Stimulated activated CD4-positive, alpha-beta T cell treated with anti-CD3 and anti-CD28 coated beads, Interleukin-15, amount 100 ng/mL, for 1 hour (primary cell): ENCODE measurements at regions not wholly inside any gene's neighbourhood (a gene's known extent, or its start where the extent isn't known, plus 50 kb on each side); places are given as distances from the start of the nearest gene placed in this dataset.
"Not testable (repeated sequence)": the region's sequence is repeated elsewhere in the genome, so short reads cannot be mapped to it uniquely, and the experiment has no call there.

Experiments used
- DNase-seq, 2 donors: peaks; one replicate each; pipeline ENCODE4 v3.0.0-alpha.2; 2020; ENCODE audit warnings: low read depth in 1 of 2, low spot score in 1 of 2

GRCh38 chr6:103405321-103405720, 1454.4 kb downstream of the HACE1 start:
- no peak for DNase-seq

DNA sequence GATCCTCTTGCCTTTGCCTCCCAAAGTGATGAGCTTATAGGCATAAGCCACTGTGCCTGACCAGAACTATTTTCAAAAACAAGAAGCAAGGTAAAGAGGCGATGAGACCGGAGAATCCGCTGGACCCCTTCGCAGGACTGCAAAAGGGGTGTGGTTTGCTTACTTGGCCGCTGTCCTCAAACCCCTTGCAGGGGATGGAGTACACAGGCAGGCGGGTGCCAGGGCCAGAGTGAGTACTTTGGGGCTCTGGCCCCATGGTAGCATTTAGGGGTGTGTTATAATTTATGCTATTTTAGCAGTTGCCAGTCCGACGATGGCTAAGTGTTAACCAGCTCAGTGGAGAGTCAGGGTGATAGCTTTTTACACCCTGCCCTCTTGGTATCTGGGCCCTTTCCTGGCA, 1454.9 kb downstream of the HACE1 start:
- DNase-seq: no peak

GRCh38 chr6:103396768-103397167, 1463.0 kb downstream of the HACE1 start:
- DNase-seq: no peak

DNA sequence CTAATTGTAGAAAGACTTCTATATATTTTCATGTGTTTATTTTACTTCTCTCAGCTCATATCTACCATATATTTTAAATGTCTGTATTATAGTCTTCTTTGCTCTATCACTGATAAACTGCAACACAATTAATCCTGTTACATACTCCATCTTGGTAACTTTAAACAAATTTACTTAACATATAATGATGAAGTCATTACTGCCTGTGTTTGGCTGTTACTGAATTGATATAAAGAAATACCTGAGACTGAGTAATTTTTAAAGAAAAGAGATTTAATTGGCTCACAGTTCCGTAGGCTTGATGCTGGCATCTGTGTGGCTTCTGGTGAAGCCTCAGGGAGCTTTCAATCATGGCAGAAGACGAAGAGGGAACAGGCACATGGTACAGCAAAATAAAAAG, 1480.4 kb downstream of the HACE1 start:
- no peak for DNase-seq

DNA sequence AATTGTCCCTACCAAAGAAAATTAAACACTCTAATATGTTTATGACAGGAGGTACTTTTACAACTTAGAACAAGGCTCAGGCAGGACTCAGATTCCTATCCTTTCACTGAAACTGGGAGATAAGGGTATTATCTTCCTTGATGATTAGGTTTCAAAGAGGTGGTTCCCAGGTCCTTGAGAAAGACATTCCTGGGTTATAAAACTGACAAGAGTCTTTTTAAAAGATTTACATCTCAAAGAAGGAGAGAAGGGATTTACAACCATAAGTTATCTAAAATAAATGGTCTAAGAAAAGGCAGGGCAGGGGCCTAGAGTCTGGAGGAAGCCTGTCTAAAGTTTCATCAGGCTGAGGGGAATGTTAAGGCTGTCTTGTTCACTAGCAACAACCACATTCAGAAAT, 1492.5 kb downstream of the HACE1 start:
- DNase-seq: no peak

DNA sequence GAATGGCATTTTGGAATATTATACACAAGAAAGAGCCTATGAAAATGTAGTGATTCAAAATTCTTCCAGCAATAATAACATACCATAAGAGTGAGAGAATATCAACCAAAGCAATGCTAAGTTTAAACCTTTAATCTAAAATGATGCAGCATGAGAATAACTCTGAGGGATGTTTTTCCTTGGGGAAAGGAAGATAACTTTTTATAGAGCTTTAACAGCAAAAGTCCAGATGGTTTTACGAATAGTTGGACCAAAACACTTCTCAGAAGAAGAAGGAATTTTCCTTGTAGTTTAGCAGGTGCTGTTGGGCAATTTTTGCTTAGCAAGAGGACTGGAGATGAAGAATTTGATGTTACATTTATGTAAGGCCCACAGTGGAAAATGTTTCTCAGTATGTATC, 1503.2 kb downstream of the HACE1 start:
- no peak for DNase-seq

DNA sequence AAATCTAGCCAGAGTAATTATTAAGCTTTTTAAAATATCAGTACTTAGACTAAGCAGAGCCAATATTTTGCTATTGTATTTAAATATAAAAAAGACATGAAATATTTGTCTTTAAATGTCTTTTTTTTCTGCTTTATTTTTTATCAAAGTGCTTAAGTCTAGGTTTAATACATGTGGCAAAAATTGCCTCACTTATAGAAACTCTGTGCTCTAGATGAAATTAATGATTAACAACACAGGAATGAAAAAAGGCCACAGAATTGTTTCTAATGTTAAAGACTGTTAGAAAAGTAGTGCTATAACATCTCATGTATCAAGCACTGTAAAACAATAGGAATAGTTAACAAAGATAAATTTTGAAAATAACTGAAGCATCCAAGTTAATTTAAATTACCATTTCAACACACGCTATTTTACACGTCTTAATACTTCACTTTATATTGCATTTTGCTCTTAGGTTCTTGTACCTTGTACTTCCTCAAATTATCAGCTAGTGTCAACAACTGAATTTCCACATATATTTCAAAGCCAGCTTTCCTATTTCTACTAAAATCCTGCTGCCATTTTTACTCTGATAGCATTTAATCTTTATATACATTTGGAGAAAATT, 1515.1 kb downstream of the HACE1 start:
- DNase-seq: no peak

DNA sequence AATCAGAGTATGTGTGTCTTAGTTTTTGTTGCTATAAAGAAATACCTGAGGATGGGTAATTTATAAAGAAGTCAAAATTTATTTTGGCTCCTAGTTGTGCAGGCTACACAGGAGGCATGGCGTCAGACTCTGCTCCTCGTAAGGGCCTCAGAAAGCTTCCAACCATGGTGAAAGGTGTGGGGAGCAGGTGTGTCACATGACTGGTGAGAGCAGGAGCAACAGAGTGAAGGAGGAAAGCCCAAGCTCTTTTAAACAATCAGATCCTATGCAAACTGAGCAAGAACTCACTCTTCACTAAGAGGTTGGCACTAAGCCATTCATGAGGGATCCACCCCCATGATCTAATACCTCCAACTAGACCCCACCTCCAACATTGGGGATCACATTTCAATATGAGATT, 1524.3 kb downstream of the HACE1 start:
- DNase-seq: no peak

- DNase-seq: no peak
These were observed 1532.7 kb downstream of the HACE1 start for GRCh38 chr6:103326760-103327757.

DNA sequence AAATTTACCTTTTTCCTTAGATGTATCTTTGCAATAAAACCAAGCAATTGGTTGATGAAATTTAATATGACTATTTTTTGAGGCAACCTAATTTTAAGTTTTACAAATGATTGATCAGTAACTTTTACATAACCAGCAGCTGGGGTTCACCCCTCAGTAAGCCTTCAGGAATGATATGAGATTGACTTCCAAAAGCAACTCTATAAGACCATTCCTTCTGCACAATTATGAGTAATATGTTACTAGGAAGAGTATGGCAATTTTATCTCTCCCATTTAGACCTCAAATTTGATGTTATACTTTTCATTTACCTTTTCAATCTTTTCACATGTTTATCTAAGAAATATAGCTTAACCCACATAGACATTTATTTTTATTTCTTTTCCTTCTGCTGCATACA, 1546.3 kb downstream of the HACE1 start:
- no peak for DNase-seq

GRCh38 chr6:103294376-103294775, 1565.3 kb downstream of the HACE1 start:
- DNase-seq: not testable (repeated sequence)

DNA sequence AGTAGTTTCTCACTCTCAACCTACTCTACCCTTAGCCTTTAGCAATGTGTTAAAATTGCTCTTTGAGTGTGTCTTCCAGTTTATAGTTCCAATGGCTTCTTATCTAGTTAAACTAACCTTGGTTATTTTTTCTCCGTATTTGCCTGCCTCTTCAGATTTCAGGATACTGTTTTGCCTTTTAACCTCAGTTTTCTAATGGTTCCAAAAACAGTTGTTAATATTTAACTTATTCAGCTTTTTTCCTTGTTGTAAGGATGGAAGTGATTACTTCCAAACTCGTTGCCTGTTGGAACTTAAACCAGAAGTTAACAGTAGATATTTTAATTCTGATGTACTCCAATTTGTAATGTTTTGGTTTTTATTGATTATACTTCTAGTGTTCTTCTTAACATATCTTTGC, 1574.9 kb downstream of the HACE1 start:
- no peak for DNase-seq

DNA sequence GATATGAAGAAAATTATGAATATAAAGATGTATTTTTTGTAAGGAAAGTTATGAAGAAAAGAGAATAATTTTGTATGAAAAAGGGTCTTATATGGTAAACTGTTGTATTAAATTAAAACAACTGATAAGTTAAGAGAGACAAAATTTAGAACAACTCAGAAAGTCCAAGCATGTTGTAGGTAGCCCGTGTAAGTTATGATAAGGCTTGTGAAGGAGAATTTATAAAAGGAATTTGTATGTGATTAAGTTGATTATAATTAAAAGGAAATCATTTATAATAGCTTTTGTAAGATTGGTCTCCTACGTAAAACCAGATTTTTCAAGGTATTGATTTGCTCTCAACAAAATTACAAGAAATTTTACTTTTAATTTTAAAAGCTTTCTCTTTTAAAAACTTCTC, 1579.3 kb downstream of the HACE1 start:
- no peak for DNase-seq

- DNase-seq: no peak
These were observed 1581.8 kb downstream of the HACE1 start for GRCh38 chr6:103277936-103278335.

GRCh38 chr6:103273048-103273447, 1586.7 kb downstream of the HACE1 start:
- DNase-seq: no peak

DNA sequence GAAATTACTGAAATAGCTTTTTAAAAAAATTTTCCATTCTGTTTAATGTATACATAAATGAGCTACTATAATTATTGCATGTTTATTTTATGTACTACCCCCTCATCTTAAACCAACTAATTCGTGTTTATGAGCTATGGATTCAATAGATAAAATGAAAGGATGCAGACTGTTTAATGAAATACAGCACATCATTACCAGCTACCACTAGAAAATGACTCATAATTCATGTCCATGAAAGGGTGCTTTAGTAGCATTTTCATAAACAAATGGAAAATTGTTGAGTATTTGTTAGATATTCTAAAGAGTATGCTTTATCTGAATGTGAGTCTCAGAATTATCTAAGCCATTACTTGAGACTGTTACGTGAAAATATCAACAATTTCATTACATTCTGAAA, 1590.1 kb downstream of the HACE1 start:
- DNase-seq: no peak

DNA sequence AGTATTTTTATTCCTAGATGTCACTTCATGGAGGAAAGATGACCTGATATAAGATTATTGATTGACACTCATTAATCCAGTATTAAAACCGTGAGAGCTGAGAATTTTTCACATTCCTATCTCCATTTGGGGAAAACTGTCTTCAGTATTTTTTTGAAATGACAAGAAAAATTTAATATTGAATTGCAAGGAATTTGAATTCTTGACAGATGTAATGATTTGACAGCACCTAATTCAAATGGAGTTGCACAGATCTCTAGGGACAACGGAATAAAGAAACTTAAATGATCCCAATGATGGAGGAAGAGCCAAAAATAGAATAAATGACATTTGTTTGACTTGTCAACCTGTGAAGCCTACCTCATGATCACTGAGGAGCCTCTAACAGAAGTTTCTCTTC, 1591.4 kb downstream of the HACE1 start:
- no peak for DNase-seq

- no peak for DNase-seq
These were observed 1595.7 kb downstream of the HACE1 start for GRCh38 chr6:103264020-103264419.

- no peak for DNase-seq
These were observed 1604.6 kb downstream of the HACE1 start for GRCh38 chr6:103255132-103255531.

GRCh38 chr6:103236923-103237322, 1622.8 kb downstream of the HACE1 start:
- DNase-seq: no peak

DNA sequence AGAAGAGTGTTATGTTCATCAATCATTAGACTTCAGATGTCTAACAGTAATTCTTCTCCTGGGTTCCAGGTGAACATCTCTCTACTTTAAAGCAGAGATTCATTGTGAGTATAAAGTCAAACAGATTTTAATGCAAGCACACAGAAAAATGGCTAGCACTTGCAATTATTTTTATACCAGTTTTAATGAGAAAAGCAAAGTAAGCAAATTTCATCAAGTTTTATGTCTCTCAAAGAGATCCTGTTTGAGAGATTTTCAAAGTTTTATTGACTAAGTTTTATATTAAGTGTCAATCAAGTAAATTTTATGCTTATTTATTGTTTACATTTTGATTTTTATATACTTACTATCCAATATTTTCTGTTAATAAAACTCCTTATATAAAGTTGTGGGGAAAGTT, 1628.5 kb downstream of the HACE1 start:
- no peak for DNase-seq

- DNase-seq: no peak
These were observed 1643.9 kb downstream of the HACE1 start for GRCh38 chr6:103215847-103216246.

DNA sequence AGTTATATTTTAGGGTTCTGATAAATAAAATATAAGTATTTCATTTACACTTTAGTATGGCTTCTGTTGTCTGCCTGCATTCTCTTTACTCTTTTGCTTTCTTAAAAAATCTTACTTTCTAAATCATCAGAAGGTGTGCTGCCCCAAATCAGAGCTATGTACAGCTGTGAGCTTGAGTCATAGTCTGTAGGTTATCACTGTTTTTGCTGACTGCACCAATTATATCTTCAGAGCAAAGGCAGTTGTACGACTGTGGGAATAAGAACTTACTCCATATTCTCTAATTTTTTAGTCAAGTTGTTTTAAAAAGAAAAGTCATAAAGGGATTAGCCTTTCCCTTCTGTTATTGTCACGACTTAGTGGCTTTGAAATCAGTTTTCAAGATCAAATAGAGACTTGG, 1649.0 kb downstream of the HACE1 start:
- DNase-seq: no peak
